LNCaP clone FGC (cell line): ENCODE measurements at regions not wholly inside any gene's neighbourhood (a gene's known extent, or its start where the extent isn't known, plus 50 kb on each side); places are given as distances from the start of the nearest gene placed in this dataset.

Experiments used
- DNase-seq: peaks from one replicate; pipeline ENCODE4 v3.0.0-alpha.2; 2011; ENCODE audit warnings: low read depth
- H3K4me3 ChIP-seq: 2 replicates; pipeline ENCODE4 v1.5.1; 2011; ENCODE audit warnings: mild to moderate bottlenecking, low read depth, low read length, control low read depth
- CTCF ChIP-seq: IDR thresholded peaks from 2 replicates; pipeline ENCODE4 v1.5.1; 2012; ENCODE audit warnings: mild to moderate bottlenecking; ENCODE audit not compliant: control insufficient read depth, insufficient read depth; ENCODE audit errors: extremely low read depth

GRCh38 chr1:215453440-215453839 lies 113.7 kb upstream of the KCTD3 start:
- no peak overlapping the region for H3K4me3 ChIP-seq
- no peak for DNase-seq
- TF ChIP-seq CTCF = no peak

GRCh38 chr1:215457213-215457612 lies 109.9 kb upstream of the KCTD3 start:
- DNase-seq = no peak
- H3K4me3 ChIP-seq = no peak overlapping the region
- no peak for TF ChIP-seq CTCF

- H3K4me3 ChIP-seq = no peak overlapping the region
- TF ChIP-seq CTCF = no peak
- no peak for DNase-seq
Measured at GRCh38 chr1:215458104-215458503, 109.0 kb upstream of the KCTD3 start.

GRCh38 chr1:215458562-215458961 lies 108.5 kb upstream of the KCTD3 start:
- TF ChIP-seq CTCF = no peak
- DNase-seq = no peak
- no peak overlapping the region for H3K4me3 ChIP-seq

- DNase-seq = no peak
- no peak for TF ChIP-seq CTCF
- no peak overlapping the region for H3K4me3 ChIP-seq
Measured at GRCh38 chr1:215459136-215459535, 108.0 kb upstream of the KCTD3 start.

GRCh38 chr1:215466361-215466760 lies 100.7 kb upstream of the KCTD3 start:
- H3K4me3 ChIP-seq = no peak overlapping the region
- TF ChIP-seq CTCF = no peak
- no peak for DNase-seq

- H3K4me3 ChIP-seq = no peak overlapping the region
- no peak for TF ChIP-seq CTCF
- DNase-seq = no peak
Measured at GRCh38 chr1:215471463-215471862, 95.6 kb upstream of the KCTD3 start.
